Activated naive CD8-positive, alpha-beta T cell treated with anti-CD3 and anti-CD28 coated beads, Interleukin-2, amount 50 U/mL, for 24 hours (primary cell): ENCODE measurements at regions not wholly inside any gene's neighbourhood (a gene's known extent, or its start where the extent isn't known, plus 50 kb on each side); places are given as distances from the start of the nearest gene placed in this dataset.
"Not testable (repeated sequence)": the region's sequence is repeated elsewhere in the genome, so short reads cannot be mapped to it uniquely, and the experiment has no call there.

Source experiments
- ATAC-seq: fragments of 150-1000 bp; cut with Tn5 transposase; one replicate; pipeline ENCODE4 v1.10.0; 2021
- DNase-seq: peaks from one replicate; pipeline ENCODE4 v3.0.0; 2021
- H3K27ac Mint-ChIP-seq: one replicate; pipeline ENCODE4 v1.8.0; 2021; ENCODE audit warnings: mild to moderate bottlenecking, mixed read lengths
- H3K27me3 Mint-ChIP-seq: one replicate; pipeline ENCODE4 v1.8.0; 2021; ENCODE audit warnings: mixed read lengths
- H3K36me3 Mint-ChIP-seq: one replicate; pipeline ENCODE4 v1.8.0; 2021; ENCODE audit warnings: low read depth, mixed read lengths
- H3K4me1 Mint-ChIP-seq: one replicate; pipeline ENCODE4 v1.8.0; 2021; ENCODE audit warnings: mixed read lengths
- H3K4me3 Mint-ChIP-seq: one replicate; pipeline ENCODE4 v1.8.0; 2021; ENCODE audit warnings: mild to moderate bottlenecking, moderate library complexity, mixed read lengths
- H3K9me3 Mint-ChIP-seq: one replicate; pipeline ENCODE4 v1.8.0; 2021; ENCODE audit warnings: mixed read lengths

- Mint-ChIP-seq H3K27me3 (no peaks in the 10 kb centered on the region), H3K4me1 (peaks cover 39% of the 10 kb centered on the region), H3K4me3 (no peak overlapping the region), H3K27ac (no peak overlapping the region), H3K36me3 (peaks cover 6% of the 10 kb centered on the region), H3K9me3 (peaks cover 1% of the 10 kb centered on the region)
- DNase-seq (no peak), ATAC-seq (peak; percentile 5)
Measured at GRCh38 chr12:67483871-67484554, 164.5 kb upstream of the DYRK2 start.

- no peak overlapping the region for H3K4me3 Mint-ChIP-seq
- H3K4me1 Mint-ChIP-seq, result peaks cover 39% of the 10 kb centered on the region
- ATAC-seq (peak; percentile 33), DNase-seq (no peak)
- H3K36me3 Mint-ChIP-seq, result peaks cover 11% of the 10 kb centered on the region
- H3K27ac Mint-ChIP-seq, result no peak overlapping the region
- H3K27me3 Mint-ChIP-seq, result no peaks in the 10 kb centered on the region
- peaks cover 8% of the 10 kb centered on the region for H3K9me3 Mint-ChIP-seq
Measured at GRCh38 chr12:67484791-67485480, 163.6 kb upstream of the DYRK2 start.

- ATAC-seq (no peak), DNase-seq (no peak)
- Mint-ChIP-seq H3K4me3 (no peak overlapping the region), H3K4me1 (peaks cover 39% of the 10 kb centered on the region), H3K36me3 (peaks cover 11% of the 10 kb centered on the region), H3K27me3 (no peaks in the 10 kb centered on the region), H3K9me3 (peaks cover 21% of the 10 kb centered on the region), H3K27ac (no peak overlapping the region)
Measured at GRCh38 chr12:67486671-67487070, 161.9 kb upstream of the DYRK2 start.

DNA sequence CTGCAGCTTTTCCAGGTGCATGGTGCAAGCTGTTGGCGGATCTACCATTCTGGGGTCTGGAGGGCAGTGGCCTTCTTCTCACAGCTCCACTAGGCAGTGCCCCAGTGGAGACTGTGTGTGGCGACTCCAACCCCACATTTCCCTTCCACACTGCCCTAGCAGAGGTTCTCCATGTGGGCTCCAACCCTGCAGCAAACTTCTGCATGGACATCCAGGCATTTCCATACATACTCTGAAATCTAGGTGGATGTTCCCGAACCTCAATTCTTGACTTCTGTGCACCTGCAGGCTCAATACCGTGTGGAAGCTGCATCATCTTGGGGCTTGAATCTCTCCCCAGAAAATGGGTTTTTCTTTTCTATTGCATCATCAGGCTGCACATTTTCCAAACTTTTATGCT is 160.2 kb upstream of the DYRK2 start:
- Mint-ChIP-seq H3K9me3 (peaks cover 38% of the 10 kb centered on the region), H3K4me1 (peaks cover 26% of the 10 kb centered on the region), H3K36me3 (peaks cover 11% of the 10 kb centered on the region)
- DNase-seq, H3K27ac Mint-ChIP-seq, ATAC-seq, H3K27me3 Mint-ChIP-seq, H3K4me3 Mint-ChIP-seq: not testable (repeated sequence)

- no peak overlapping the region for H3K4me3 Mint-ChIP-seq
- H3K27me3 Mint-ChIP-seq, result no peaks in the 10 kb centered on the region
- H3K27ac Mint-ChIP-seq, result no peak overlapping the region
- peaks cover 11% of the 10 kb centered on the region for H3K36me3 Mint-ChIP-seq
- ATAC-seq (no peak), DNase-seq (no peak)
- H3K9me3 Mint-ChIP-seq, result peaks cover 43% of the 10 kb centered on the region
- H3K4me1 Mint-ChIP-seq, result peaks cover 20% of the 10 kb centered on the region
Measured at GRCh38 chr12:67489007-67489406, 159.5 kb upstream of the DYRK2 start.

DNA sequence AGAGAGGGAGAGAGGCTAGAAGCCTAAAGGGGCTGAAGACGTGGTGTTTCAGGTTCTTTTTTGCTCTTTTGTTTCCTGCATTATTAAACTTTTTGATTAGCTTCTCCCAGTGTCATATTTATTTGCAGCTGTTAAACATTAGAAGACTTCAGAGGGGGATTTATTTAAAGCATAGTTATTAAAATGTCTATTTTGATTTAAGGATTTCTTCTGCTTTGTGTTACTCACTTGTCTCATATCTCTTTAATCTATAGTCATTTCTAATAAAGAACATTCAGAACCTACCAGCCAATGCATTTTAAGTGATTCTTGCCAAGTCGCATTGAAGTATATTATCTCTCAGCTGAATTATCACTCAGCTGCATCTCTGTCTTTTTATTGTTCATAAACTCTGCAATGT is 152.0 kb upstream of the DYRK2 start:
- Mint-ChIP-seq H3K9me3 (peaks cover 23% of the 10 kb centered on the region), H3K4me1 (peaks cover 11% of the 10 kb centered on the region)
- no peak for DNase-seq

DNA sequence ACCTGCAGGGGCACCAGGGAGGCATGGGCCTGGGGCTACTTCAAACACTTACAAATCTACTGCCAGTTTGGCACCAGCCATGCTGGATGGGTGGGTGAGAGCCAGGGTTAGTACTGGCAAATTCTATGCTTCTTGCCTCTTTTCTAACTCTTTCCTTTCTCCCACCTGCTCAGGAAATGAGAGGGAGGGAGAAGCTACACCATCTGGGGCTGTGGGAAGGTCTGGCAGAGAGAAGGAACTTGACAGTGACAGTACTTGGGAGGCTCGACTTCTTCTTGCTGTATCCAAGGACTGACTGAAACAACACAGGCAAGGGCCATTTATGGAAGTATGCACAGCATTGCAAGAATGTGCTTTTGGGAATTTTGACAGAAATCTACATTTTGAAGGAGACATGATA is 149.6 kb upstream of the DYRK2 start:
- H3K9me3 Mint-ChIP-seq, result no peaks in the 10 kb centered on the region
- no peaks in the 10 kb centered on the region for H3K27me3 Mint-ChIP-seq
- no peaks in the 10 kb centered on the region for H3K36me3 Mint-ChIP-seq
- DNase-seq (no peak), ATAC-seq (no peak)
- no peak overlapping the region for H3K27ac Mint-ChIP-seq
- no peak overlapping the region for H3K4me3 Mint-ChIP-seq
- peaks cover 11% of the 10 kb centered on the region for H3K4me1 Mint-ChIP-seq

More for the DNA sequence above, 152.0 kb upstream of the DYRK2 start:
- ATAC-seq, result no peak
- H3K27me3 Mint-ChIP-seq, result no peaks in the 10 kb centered on the region
- no peak overlapping the region for H3K27ac Mint-ChIP-seq
- no peak overlapping the region for H3K4me3 Mint-ChIP-seq
- no peaks in the 10 kb centered on the region for H3K36me3 Mint-ChIP-seq

- Mint-ChIP-seq H3K4me3 (no peak overlapping the region), H3K27me3 (no peaks in the 10 kb centered on the region), H3K9me3 (no peaks in the 10 kb centered on the region), H3K4me1 (peaks cover 11% of the 10 kb centered on the region), H3K36me3 (no peaks in the 10 kb centered on the region), H3K27ac (no peak overlapping the region)
- DNase-seq, result no peak
- ATAC-seq, result no peak
Measured at GRCh38 chr12:67501362-67501761, 147.2 kb upstream of the DYRK2 start.

GRCh38 chr12:67504026-67504425 is 144.5 kb upstream of the DYRK2 start:
- ATAC-seq (no peak), DNase-seq (no peak)
- Mint-ChIP-seq H3K4me3 (no peak overlapping the region), H3K27me3 (no peaks in the 10 kb centered on the region), H3K9me3 (no peaks in the 10 kb centered on the region), H3K4me1 (peaks cover 11% of the 10 kb centered on the region), H3K27ac (no peak overlapping the region), H3K36me3 (no peaks in the 10 kb centered on the region)

DNA sequence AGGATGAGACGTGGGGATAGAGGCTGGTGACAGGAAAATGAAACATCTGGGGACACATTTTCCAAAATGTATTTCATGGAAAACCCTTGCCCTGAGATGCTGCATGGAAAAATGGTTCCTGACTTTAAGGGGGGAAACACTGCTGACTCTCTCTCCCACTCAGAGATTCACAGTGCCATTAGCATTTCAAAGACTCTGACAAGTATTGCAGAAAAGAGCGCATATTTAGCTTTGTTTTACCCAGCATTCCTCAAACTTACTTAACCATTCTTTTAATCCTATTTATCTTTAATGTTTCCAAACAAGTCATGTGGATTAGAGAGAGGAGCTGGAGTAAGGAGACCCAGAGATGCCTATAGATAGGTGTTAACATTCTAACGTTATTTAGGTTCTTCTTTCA is 141.8 kb upstream of the DYRK2 start:
- no peak overlapping the region for H3K4me3 Mint-ChIP-seq
- H3K27ac Mint-ChIP-seq, result no peak overlapping the region
- no peaks in the 10 kb centered on the region for H3K4me1 Mint-ChIP-seq
- no peak for DNase-seq
- no peak for ATAC-seq
- no peaks in the 10 kb centered on the region for H3K36me3 Mint-ChIP-seq
- H3K27me3 Mint-ChIP-seq, result no peaks in the 10 kb centered on the region
- peaks cover 4% of the 10 kb centered on the region for H3K9me3 Mint-ChIP-seq

DNA sequence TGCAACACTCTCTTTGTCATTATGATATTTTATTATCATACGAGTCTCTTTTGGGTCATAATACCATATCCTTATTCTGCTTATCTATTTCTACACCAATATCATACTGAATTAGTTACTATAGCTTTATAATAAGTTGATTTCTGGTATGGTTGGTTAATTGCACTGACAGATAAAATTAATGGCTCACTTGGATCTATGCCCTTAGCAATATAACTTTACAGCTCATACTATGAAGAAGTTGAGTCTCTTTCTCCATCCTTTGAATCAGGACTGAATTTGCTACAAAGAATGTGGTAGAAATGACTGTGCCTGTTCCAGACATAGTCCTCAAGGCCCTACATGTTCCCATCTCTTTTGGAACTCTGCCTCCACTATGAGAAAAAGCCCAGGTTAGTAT is 139.7 kb upstream of the DYRK2 start:
- DNase-seq, result no peak
- no peak overlapping the region for H3K27ac Mint-ChIP-seq
- H3K27me3 Mint-ChIP-seq, result no peaks in the 10 kb centered on the region
- peaks cover 4% of the 10 kb centered on the region for H3K9me3 Mint-ChIP-seq
- H3K4me1 Mint-ChIP-seq, result peaks cover 11% of the 10 kb centered on the region
- no peak for ATAC-seq
- H3K4me3 Mint-ChIP-seq, result no peak overlapping the region
- no peaks in the 10 kb centered on the region for H3K36me3 Mint-ChIP-seq

- peaks cover 15% of the 10 kb centered on the region for H3K4me1 Mint-ChIP-seq
- H3K4me3 Mint-ChIP-seq, result no peak overlapping the region
- no peaks in the 10 kb centered on the region for H3K36me3 Mint-ChIP-seq
- no peak for DNase-seq
- H3K27ac Mint-ChIP-seq, result no peak overlapping the region
- ATAC-seq, result no peak
- H3K27me3 Mint-ChIP-seq, result no peaks in the 10 kb centered on the region
- peaks cover 4% of the 10 kb centered on the region for H3K9me3 Mint-ChIP-seq
Measured at GRCh38 chr12:67509666-67510386, 138.7 kb upstream of the DYRK2 start.

- no peaks in the 10 kb centered on the region for H3K36me3 Mint-ChIP-seq
- H3K27ac Mint-ChIP-seq, result no peak overlapping the region
- H3K4me3 Mint-ChIP-seq, result no peak overlapping the region
- peaks cover 4% of the 10 kb centered on the region for H3K9me3 Mint-ChIP-seq
- ATAC-seq (no peak), DNase-seq (no peak)
- H3K4me1 Mint-ChIP-seq, result peaks cover 36% of the 10 kb centered on the region
- no peaks in the 10 kb centered on the region for H3K27me3 Mint-ChIP-seq
Measured at GRCh38 chr12:67512061-67512460, 136.5 kb upstream of the DYRK2 start.

- Mint-ChIP-seq H3K4me1 (peaks cover 38% of the 10 kb centered on the region), H3K9me3 (peaks cover 4% of the 10 kb centered on the region), H3K27ac (no peak overlapping the region), H3K36me3 (no peaks in the 10 kb centered on the region), H3K4me3 (no peak overlapping the region), H3K27me3 (no peaks in the 10 kb centered on the region)
- ATAC-seq (no peak), DNase-seq (no peak)
Measured at GRCh38 chr12:67514502-67514901, 134.0 kb upstream of the DYRK2 start.
